SHP77 treated with DMSO at 0.1 percent for 48 hours (cell line): ENCODE measurements at regions not wholly inside any gene's neighbourhood (a gene's known extent, or its start where the extent isn't known, plus 50 kb on each side); places are given as distances from the start of the nearest gene placed in this dataset.

Source experiments
- DNase-seq: peaks from one replicate; lab custom pipeline; 2025; lab: John Stamatoyannopoulos, UW

DNA sequence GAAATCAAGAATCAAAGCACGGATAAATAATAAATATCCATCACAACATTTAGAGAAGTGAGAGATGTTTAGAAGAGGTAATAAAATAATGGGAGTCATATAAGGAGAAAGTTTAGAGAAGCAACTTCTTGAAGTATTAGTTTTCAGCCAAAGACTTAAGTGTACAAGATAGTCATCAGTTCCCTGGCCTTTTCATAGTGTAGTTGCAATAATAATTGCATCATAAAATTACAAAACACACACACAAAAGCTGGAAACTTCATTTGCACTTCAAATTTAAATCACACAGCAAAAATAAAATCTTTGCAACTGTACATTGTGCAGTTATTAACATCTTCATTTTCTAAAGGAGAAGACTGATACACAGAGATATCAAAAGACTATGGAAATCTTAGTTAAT lies 319.1 kb upstream of the RGMB start:
- DNase-seq = no peak

DNA sequence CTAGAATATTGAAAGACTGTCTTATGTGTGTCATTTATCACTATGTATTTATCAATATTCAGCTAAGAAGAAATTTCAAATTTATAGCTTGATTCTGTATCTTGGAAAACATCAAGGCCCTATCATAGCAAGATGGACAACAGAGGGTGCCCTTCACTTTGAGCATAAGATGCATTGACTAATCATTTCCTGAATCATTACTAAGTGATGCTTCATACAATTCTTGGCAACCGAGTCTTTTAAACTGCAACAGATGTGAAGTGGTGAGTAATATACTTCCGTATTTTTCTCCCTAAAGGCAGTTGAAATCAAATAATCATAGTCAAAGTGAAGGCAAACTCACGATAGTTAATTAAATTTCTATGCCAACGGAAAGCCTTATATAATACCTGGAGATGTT lies 318.6 kb upstream of the RGMB start:
- no peak for DNase-seq

DNA sequence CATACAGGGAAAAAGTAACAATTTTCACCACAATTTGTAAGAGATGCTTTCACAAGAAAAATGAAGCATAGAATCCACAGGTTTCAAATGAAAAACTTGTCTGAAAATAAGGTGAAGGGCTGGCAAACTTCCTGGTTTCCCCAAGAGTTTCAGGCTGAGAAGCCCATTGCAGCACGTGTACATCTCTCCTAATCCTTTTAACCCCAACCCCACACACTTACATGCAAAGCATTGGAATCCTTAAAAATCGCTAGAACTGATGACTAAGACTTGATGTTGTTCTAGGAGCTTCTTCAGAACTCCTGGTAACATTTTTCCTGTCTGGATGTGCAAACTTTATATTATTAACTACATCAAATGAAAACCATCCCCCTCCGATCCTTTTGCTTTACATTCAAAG lies 317.8 kb upstream of the RGMB start:
- DNase-seq = no peak

DNA sequence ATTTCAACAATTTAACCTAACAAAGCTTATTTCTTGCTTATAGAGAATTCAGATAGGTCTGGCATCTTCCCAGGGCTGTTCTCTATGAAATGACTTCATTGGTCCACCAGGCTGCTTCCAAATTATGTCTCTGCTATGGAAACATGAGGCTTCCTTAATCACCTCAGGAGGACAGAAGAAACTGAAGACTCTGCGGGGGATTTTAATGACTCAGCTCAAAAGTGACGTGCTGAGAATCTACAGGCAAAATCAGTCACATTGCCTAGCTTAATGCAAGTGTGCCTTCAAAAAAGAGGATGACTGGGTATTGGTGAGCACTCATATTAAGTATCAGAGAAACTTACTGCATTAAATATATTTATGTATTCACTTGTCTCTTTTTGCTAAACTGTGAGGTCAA lies 315.5 kb upstream of the RGMB start:
- no peak for DNase-seq

DNA sequence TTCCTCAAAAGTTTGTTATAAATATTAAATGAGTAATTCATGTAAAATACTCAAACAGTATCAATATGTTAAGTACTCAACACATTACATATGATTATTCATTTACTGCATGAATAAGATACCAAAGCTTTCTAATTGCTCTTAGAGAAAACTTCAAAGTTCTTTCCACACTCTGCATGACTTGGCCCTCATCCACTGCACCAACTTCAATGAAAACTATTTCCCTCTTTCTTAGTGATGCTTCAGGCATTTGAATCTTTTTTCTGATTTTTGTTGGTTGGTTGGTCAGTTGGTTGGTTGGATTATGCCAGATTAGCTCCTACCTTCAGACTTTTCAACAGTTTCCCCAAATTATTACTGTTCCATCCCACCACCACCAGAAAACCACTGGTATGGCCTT lies 314.7 kb upstream of the RGMB start:
- DNase-seq = no peak

DNA sequence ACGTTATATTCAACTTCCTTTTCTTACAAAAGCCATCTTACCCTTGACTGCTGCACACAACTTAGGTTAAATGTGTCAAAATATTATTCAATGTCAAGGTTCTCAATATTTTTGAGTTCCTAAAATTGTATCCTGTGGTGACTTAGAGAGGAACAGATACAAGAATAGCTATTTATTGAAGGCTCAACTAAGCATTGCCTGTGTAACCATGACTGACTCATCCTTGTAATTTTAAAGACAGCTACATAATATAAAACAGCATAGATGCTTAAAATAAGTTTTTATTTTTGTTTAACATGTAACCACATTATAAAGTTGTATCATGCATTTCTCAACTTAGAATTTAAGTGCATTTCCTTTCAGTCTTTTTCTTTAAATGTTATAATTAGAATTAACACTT lies 312.9 kb upstream of the RGMB start:
- no peak for DNase-seq

DNA sequence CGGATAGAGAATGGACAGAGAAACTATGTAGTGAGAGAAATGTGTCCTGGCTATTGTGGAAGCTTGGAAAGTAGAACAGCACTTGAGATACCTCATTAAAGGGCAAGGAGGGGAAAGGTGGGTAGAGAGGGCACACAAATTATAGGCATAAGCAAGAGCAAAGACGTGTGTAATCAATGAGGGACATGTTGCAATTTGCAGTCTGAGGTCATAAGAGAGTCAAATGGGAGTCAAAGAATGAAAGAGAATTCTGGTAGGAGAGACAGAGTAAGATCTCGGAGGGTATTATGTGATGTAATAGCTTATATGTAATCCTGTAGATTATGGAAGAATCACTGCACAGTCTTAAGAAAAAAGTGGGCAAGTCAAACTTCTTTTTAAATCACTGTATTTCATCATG lies 312.0 kb upstream of the RGMB start:
- DNase-seq = no peak

DNA sequence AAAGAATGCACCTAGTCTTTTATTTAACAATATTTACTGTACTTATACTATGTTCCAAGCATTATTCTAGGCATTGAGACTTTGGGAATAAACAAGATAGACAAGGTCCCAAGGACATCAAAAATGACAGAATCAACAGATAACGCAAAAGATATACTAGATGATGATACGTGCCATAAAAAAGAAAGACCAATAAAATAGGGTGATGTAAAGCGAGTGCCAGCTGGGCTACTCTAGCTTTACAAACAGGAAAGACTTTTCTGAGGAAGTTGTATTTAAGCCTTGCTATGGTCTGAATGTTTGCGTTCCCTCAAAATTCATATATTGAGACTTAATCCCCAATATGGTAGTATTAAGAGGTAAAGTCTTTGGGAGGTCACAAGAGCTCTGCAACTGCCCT lies 310.2 kb upstream of the RGMB start:
- no peak for DNase-seq

DNA sequence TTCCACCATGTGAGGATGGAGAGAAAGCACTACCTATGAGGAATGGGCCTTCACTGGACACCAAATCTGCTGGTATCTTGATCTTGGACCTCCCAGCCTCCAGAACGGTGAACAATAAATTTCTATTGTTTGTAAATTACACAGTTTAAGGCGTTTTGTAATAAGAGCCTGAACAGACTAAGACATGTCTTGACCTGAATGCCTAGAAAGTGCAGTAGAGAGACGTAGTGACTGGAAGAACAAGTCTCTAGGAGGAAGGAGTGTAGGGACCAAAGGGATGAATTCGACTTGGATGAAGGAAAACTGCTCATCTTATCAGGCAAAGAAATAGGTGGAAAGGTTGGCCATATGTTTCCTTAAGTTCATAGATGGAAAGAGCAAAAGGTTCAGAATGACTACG lies 309.8 kb upstream of the RGMB start:
- no peak for DNase-seq

DNA sequence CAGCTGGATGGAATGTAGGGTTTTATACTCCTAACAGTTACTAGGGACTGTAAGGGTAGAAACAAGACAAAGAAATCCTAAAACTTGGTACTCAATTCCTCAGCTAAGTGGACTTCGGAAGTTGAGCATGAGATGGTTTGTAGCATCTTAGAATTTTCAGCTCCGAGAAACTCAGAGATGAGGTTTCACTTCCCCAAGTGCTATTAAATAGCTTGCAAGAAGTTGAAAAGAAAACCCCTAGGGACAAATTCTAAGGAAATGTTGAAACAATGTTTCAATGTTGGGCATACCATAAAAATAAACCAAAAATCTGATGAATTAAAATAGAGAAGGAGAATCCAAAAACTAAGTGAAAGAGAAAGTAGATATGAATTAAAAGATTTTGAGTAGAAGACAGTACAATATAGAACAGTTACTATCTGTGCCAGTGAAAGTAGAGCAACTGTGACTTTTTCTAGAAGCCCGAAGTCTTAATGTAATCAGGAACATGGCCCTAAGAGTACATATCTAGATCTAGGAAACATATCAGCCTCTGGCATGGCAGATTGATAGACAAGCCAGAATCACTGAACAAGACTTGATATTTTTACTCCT lies 308.6 kb upstream of the RGMB start:
- DNase-seq = no peak

DNA sequence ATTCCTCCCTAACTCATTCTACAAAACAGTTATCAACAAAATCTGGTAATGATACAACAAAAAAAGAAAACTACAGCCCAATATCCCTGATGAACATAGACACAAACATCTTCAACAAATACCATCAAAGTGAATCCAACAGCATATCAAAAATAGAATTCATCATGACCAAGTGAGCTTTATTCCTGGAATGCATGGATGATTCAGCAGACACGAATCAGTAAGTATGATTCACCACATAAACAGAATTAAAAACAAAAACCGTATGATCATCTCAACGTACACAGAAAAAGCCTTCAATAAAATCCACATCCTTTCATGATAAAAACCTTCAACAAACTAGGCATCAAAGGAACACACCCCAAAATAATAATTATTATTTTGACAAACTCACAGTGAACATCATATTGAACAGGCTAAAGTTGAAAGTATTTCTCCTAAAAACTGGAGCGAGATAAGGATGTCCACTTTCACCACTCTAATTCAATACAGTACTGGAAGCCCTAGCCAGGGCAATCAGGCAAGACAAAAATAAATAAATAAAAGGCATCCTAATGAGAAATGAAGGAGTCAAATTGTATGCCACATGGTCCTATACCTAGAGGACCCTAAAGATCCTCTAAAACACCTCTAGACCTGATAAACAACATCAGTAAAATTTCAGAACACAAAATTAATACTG lies 305.1 kb upstream of the RGMB start:
- no peak for DNase-seq

DNA sequence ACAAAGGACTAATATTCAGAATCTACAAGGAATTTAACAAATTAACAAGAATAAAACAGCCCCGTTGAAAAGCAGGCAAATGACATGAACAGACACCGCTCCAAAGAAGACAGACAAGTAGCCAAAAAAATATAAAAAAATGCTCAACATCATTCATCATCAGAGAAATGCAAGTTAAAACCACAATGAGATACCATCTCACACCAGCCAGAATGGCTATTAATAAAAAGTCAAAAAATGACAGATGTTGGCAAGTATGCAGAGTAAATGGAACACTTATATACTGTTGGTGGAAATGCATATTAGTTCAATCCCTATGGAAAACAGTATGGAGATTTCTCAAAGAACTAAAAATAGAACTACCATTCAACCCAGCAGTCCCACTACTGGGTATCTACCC lies 302.7 kb upstream of the RGMB start:
- no peak for DNase-seq

DNA sequence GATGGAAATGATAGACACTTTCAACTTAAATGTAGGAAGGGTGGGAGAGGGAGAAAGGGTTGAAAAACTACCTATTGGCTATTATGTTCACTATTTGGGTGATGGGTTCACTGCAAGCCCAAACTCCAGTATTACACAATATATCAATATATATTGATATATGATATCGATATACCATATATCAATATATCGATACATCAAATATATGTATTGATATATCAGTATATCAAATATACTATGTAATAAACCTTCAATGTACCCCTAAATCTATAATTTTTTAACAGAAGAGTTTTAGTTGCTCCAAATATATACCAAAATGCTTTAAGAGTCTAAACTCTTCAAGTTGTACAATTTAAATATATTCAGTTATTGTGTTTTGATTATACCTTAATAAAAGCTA lies 302.0 kb upstream of the RGMB start:
- no peak for DNase-seq

DNA sequence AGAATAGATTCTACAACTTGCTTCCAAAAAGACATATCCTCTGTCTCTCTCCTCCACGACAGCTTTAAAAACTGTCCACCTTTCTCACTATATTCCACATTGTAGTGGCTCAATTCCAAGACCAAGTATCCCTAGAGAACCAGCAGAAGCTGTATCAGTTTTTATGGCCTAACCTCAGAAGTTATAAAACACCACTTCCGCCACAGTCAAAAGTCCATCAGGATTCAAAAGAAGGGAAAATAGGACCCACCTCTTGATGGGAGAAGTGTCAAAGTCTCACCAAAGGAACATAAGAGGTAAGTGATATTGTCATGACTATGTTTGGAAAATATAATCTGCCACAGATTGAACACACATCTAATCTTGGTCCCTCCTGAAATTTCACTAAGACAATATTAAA lies 299.2 kb upstream of the RGMB start:
- no peak for DNase-seq

DNA sequence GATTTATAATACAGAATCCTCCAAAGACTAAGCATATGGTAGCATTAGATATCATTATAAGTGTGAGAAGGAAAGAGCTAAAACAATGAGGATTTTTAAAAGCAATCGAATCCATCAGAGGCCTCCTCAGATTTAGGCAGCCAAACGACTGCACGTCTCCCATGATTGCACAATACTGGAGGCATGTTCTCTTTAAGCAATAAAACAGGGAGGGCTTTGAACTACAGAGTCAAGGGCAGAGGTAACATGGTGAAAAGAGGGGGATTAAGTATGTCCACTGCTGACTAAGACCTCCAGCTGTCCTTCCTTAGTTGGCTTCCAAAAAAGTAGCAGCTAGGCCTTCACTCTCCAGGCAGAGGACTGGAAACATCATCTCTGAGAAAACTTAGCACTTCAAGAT lies 298.7 kb upstream of the RGMB start:
- DNase-seq = no peak

DNA sequence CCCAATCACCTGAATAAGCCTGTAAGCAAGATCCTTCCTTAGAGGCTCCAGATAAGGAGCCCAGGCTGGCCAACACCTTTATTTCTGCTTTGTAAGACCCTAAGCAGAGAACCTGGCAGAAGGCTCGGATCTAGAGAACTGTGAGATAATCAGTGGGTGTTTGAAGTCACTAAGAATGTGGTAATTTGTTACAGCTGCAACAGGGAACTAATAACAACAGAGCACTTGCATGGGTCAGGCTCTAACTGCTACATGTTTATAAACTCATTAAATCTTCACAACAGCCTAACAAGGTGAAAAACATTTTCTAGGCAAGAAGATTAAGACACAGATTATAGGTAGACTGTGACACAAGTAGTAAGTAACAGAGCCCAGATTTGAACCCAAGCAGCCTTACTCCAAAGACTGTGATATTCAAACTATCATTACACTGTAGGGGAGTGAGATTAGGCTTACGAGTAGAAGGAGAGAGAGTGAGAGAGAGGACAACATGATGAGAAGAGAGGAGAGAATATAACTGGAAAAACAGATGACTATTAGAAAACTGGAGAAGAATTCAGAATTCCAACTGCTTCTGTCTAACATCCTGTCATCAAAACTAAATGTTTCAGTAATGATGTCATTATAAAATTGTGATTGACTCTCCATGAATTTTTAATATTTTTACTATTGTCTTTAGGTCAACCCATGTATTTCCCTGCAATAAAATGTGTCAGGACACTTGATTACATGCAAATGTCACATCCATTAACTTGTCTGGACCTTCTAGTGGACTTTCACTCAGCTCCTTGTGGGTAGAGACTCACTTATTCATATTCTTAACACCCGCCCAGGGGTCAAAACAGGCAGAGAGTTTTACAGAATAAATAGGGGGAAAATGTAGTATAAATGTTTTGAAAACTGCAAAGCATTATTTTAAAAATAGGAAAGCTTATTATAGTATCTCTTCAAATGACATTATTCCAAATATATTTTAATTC lies 290.9 kb upstream of the RGMB start:
- no peak for DNase-seq

DNA sequence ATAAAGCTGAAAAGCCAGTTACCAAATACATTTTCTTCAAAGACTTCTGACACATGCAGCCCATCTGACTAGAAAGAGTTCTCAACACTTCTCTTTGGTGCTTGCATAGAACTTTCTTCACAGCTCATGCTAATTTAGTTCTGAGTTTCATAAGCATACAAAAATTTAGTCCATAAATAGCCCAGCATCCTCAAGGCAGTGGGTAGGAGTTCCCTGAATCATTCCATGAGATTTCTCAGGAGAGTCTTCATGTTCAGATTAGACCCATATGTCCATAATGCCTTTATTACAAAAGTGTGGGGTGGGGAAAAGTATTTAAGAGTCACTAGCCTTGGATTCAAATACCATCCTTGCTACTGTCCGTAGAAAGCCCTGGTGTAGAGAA lies 290.2 kb upstream of the RGMB start:
- DNase-seq = no peak

DNA sequence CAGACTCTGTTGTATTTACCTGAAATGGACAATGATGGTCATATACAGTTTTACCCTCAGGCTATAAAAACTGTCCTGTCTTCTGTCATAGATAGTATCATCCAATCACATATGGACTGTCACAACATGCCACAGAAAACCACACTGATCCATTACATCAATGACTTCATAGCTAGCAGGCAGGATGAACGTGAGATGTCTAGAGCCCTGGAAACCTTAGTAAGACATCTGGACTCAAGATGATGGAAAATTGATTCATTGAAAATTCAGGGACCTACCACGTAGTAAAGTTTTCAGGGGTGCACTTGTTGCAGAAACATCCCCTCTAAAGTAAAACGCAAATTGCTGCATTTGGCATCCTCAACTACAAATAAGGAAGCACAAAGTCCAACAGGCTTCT lies 284.4 kb upstream of the RGMB start:
- DNase-seq = no peak

DNA sequence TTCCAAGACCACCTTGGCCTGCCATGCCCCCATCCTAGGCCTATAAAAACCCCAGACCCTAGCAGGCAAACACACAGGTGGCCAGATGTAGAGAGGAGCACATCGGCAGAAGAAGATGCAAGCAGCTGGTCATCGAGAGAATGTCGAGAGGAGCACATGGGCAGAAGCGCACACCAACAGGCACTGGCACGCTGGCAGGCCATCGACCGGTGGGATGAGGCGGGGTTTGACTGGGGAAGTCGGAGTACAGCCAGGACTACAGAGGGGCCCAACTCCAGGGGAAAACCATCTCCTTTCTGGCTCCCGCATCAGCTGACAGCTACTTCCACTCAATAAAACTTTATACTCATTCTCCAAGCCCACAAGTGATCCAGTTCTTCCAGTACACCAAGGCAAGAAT lies 283.1 kb upstream of the RGMB start:
- no peak for DNase-seq

DNA sequence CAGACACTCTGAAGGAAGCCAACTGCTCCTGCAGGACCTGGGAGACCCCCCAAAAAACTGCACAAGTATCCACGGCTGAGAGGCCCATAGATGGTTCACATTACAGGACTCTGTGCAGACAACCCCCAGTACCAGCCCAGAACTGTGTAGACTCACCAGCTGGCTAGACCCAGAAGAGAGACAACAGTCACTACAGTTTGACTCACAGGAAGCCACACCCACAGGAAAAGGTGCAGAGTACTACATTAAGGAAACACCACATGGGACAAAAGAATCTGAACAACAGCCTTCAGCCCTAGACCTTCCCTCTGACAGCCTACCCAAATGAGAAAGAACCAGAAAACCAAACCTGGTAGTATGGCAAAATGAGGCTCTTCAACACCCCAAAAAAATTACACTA lies 281.2 kb upstream of the RGMB start:
- DNase-seq = no peak

DNA sequence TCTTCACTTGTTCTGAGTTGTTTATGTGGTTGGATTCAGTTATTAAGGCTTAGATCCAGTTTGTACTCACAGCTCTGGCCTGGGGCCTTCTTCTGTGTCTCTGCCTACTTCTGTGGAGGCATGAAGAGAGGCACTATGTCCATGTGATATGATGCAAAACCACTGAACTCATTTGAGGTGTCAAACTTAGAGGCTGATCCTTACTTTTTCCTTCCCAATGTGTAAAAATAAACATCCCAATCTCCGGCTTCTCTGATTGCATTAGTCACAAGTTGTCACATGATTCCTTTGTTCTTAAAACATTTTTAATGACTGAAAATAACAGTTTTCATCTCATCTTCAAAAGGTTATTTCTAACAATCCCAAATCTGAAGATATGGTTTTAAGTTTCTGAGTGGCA lies 276.0 kb upstream of the RGMB start:
- no peak for DNase-seq

DNA sequence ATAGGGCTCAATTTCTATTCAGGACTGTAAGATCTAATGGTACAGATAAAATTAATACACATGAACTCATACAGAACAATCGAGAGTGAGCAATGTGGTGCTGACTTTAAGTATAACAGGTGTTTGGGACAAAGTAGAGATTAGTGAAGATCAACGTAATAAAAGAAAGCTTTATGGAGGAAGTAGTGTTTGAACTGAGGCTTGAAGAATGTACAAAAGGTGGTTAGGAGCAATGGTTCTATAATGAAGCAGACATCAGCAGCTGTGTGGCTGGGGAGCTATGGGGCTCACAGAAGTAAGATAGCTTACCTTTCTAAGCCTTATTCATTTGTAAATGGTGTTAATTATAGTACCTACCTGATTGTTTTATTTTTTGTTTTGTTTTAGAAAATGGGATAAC lies 275.4 kb upstream of the RGMB start:
- no peak for DNase-seq

DNA sequence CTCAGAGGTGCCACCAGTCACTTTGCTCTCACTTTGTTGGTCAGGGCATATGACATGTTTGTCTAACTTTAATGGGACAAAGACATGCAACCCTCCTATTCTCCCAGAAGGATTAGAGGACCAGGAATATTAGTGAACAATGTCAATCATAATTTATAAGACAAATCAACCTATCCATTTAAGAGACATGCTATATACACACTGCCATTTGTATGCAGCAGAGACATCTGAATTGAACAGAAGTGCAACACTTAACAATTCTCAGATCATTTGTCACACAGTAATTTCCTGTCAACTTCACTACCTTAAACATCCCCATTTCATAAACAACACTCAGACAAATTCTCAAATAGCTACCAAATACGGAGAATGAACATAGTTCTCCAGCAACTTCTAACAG lies 273.6 kb upstream of the RGMB start:
- no peak for DNase-seq
